Thoracic aorta (tissue), 2 donors: ENCODE measurements at regions not wholly inside any gene's neighbourhood (a gene's known extent, or its start where the extent isn't known, plus 50 kb on each side); places are given as distances from the start of the nearest gene placed in this dataset.
"Not testable (repeated sequence)": the region's sequence is repeated elsewhere in the genome, so short reads cannot be mapped to it uniquely, and the experiment has no call there.

Experiments used
- ATAC-seq: fragments of 150-250 bp; one replicate; pipeline ENCODE4 v1.8.0; 2017; ENCODE audit warnings: low read depth; ENCODE audit not compliant: insufficient number of reproducible peaks, low FRiP score
- DNase-seq: peaks from one replicate; pipeline ENCODE4 v3.0.0-alpha.2; 2020; ENCODE audit warnings: low spot score
- H3K27ac ChIP-seq, 2 donors: fragments of 200-600 bp; sonication (generic); 1 replicate in 1 of 2; 2 replicates in 1 of 2; pipeline ENCODE4 v1.5.1; 2016; ENCODE audit warnings: mild to moderate bottlenecking in 2 of 2, moderate library complexity in 2 of 2
- H3K27me3 ChIP-seq: fragments of 200-600 bp; sonication (generic); replicated peaks from 2 replicates; pipeline ENCODE4 v1.6.0; 2016; ENCODE audit warnings: mild to moderate bottlenecking; ENCODE audit not compliant: insufficient read depth
- H3K36me3 ChIP-seq: fragments of 200-600 bp; sonication (generic); one replicate; pipeline ENCODE4 v1.5.1; 2016
- H3K4me1 ChIP-seq, 2 donors: fragments of 200-600 bp; sonication (generic); 1 replicate in 1 of 2; 2 replicates in 1 of 2; pipeline versions ENCODE4 v1.5.1 to v1.6.0; 2016; ENCODE audit warnings: low read depth in 2 of 2, mild to moderate bottlenecking in 1 of 2; ENCODE audit not compliant: control insufficient read depth in 1 of 2
- H3K4me3 ChIP-seq: fragments of 200-600 bp; sonication (generic); 2 replicates; pipeline ENCODE4 v1.5.1; 2016; ENCODE audit warnings: mild to moderate bottlenecking
- H3K9me3 ChIP-seq: fragments of 200-600 bp; sonication (generic); 2 replicates; pipeline ENCODE4 v1.5.1; 2016
- TF ChIP-seq, protein P1 (sequence below): fragments of 200-600 bp; sonication (generic); IDR thresholded peaks from one replicate; pipeline ENCODE4 v1.5.1; 2019; ENCODE audit warnings: antibody characterized with exemption

GRCh38 chr2:89784960-89785359, 1093.5 kb downstream of the RPIA start:
- Histone ChIP-seq H3K27me3 (no peaks in the 10 kb centered on the region), H3K4me3 (no peak overlapping the region), H3K27ac (no peak overlapping the region), H3K36me3 (no peaks in the 10 kb centered on the region), H3K4me1 (no peaks in the 10 kb centered on the region), H3K9me3 (peaks cover 9% of the 10 kb centered on the region)
- TF ChIP-seq, protein P1, sequence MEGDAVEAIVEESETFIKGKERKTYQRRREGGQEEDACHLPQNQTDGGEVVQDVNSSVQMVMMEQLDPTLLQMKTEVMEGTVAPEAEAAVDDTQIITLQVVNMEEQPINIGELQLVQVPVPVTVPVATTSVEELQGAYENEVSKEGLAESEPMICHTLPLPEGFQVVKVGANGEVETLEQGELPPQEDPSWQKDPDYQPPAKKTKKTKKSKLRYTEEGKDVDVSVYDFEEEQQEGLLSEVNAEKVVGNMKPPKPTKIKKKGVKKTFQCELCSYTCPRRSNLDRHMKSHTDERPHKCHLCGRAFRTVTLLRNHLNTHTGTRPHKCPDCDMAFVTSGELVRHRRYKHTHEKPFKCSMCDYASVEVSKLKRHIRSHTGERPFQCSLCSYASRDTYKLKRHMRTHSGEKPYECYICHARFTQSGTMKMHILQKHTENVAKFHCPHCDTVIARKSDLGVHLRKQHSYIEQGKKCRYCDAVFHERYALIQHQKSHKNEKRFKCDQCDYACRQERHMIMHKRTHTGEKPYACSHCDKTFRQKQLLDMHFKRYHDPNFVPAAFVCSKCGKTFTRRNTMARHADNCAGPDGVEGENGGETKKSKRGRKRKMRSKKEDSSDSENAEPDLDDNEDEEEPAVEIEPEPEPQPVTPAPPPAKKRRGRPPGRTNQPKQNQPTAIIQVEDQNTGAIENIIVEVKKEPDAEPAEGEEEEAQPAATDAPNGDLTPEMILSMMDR = no peak
- ATAC-seq (no peak), DNase-seq (no peak)

DNA sequence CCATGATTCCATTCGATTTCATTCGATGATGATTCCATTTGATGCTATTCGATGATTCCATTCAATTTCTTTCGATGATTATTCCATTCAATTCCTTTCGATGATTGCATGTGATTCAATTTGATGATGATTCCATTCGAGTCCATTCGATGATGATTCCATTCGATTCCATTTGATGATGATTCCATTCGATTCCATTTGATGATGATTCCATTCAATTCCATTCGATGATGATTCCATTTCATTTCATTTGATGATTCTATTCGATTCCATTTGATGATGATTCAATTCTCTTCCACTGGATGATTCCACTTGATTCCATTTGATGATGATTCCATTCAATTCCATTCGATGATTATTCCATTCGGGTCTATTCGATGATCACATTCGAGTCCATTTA, 1094.1 kb downstream of the RPIA start:
- H3K4me1 ChIP-seq, H3K27me3 ChIP-seq, DNase-seq, H3K36me3 ChIP-seq, H3K4me3 ChIP-seq, H3K9me3 ChIP-seq, H3K27ac ChIP-seq, ATAC-seq: not testable (repeated sequence)

- H3K27ac ChIP-seq, H3K4me1 ChIP-seq, DNase-seq, ATAC-seq, H3K9me3 ChIP-seq, H3K36me3 ChIP-seq, H3K4me3 ChIP-seq, H3K27me3 ChIP-seq: not testable (repeated sequence)
These were observed 1095.2 kb downstream of the RPIA start for GRCh38 chr2:89786642-89787041.

GRCh38 chr2:89795530-89795929, 1104.1 kb downstream of the RPIA start:
- ATAC-seq, H3K27ac ChIP-seq: not testable (repeated sequence)
- H3K9me3 ChIP-seq = peaks cover 10% of the 10 kb centered on the region

DNA sequence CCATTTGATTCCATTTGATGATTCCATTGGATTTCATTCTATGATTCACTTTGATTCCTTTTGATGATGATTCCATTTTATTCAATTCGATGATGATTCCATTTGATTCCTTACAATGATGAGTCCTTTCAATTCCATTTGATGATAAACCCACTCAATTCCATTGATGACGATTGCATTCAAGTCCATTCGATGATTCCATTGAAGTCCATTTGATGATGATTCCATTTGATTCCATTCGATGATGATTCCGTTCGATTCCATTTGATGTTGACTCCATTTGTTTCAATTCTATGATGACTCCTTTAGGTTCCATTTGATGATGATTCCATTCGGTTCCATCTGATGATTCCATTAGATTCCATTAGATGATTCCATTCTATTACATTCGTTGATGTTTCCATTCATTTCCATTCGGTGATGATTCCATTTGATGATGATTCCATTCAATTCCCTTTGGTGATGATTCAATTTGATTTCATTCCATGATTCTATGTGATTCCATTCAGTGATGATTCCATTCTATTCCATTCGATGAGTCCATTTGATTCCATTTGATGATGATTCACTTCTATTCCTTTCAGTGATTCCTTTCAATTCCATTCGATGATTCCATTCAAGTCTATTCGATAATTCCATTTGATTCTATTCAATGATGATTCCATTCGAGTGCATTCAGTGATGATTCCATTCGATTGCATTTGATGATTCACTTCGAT, 1106.0 kb downstream of the RPIA start:
- Histone ChIP-seq H3K4me1 (no peaks in the 10 kb centered on the region), H3K36me3 (no peaks in the 10 kb centered on the region)
- TF ChIP-seq, protein P1 = no peak

More at GRCh38 chr2:89795530-89795929, 1104.1 kb downstream of the RPIA start:
- not testable (repeated sequence) for H3K36me3 ChIP-seq, H3K27me3 ChIP-seq, H3K4me1 ChIP-seq, H3K4me3 ChIP-seq, DNase-seq

GRCh38 chr2:89801207-89801606, 1109.7 kb downstream of the RPIA start:
- not testable (repeated sequence) for H3K4me3 ChIP-seq, H3K27ac ChIP-seq, H3K4me1 ChIP-seq, DNase-seq, ATAC-seq, H3K36me3 ChIP-seq, H3K27me3 ChIP-seq
- H3K9me3 ChIP-seq = peaks cover 15% of the 10 kb centered on the region

More for the DNA sequence above, 1106.0 kb downstream of the RPIA start:
- ATAC-seq (no peak), DNase-seq (no peak)
- Histone ChIP-seq H3K9me3 (peaks cover 10% of the 10 kb centered on the region), H3K27ac (no peak overlapping the region), H3K4me3 (no peak overlapping the region), H3K27me3 (no peaks in the 10 kb centered on the region)

DNA sequence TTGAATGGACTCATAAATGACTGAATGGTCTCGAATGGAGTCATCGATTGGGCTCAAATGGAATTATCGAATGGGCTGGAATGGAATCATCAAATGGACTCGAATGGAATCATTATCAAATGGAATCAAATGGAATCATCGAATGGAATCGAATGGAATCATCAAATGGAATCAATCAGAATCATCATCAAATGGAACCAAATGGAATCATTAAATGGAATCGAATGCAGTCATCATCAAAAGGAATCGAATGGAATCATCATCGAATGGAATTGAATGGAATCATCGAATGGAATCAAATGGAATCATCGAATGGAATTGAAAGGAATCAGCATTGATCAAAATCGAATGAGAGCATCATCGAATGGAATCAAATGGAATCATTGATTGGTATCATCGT, 1114.9 kb downstream of the RPIA start:
- H3K4me3 ChIP-seq, H3K27ac ChIP-seq, ATAC-seq, H3K4me1 ChIP-seq, DNase-seq, H3K36me3 ChIP-seq, H3K27me3 ChIP-seq: not testable (repeated sequence)
- peaks cover 12% of the 10 kb centered on the region for H3K9me3 ChIP-seq
